ENCODE measurements at regions not wholly inside any gene's neighbourhood (a gene's known extent, or its start where the extent isn't known, plus 50 kb on each side); places are given as distances from the start of the nearest gene placed in this dataset.
A peak's percentile ranks its signal among the peaks of the same experiment; 100 is the strongest.

DNA sequence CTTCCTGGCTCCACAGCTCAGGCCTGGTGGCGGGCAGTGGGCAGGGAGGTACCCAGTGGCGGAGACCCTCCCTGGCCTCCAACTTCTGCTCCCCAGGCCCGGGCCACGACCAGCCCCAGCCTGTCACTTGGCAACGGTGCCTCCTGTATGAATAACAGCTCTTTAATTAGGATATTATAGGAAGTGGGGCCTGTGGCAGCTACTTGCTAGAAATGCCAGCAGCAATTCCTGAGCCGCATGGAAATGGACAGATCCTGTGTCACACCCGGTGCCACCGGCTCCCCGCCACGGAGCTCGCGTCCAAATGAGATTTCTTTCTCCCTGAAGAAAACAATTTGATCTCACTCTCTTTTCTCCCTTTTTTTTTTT lies 104.5 kb downstream of the CHST1 start:
- DNase-seq: no peak
- H3K4me3 Mint-ChIP-seq: no peak overlapping the region
- H3K4me1 Mint-ChIP-seq: peaks cover 18% of the 10 kb centered on the region
- TF ChIP-seq, protein P1, sequence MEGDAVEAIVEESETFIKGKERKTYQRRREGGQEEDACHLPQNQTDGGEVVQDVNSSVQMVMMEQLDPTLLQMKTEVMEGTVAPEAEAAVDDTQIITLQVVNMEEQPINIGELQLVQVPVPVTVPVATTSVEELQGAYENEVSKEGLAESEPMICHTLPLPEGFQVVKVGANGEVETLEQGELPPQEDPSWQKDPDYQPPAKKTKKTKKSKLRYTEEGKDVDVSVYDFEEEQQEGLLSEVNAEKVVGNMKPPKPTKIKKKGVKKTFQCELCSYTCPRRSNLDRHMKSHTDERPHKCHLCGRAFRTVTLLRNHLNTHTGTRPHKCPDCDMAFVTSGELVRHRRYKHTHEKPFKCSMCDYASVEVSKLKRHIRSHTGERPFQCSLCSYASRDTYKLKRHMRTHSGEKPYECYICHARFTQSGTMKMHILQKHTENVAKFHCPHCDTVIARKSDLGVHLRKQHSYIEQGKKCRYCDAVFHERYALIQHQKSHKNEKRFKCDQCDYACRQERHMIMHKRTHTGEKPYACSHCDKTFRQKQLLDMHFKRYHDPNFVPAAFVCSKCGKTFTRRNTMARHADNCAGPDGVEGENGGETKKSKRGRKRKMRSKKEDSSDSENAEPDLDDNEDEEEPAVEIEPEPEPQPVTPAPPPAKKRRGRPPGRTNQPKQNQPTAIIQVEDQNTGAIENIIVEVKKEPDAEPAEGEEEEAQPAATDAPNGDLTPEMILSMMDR (IDR thresholded peaks at IDR 0.05): no peak
- H3K36me3 Mint-ChIP-seq (ENCODE audit: low read depth): no peaks in the 10 kb centered on the region
- no peak overlapping the region for H3K27ac Mint-ChIP-seq
- peaks cover 33% of the 10 kb centered on the region for H3K27me3 Mint-ChIP-seq (ENCODE audit: low read depth, poor library complexity)
- peaks cover 6% of the 10 kb centered on the region for H3K9me3 Mint-ChIP-seq

DNA sequence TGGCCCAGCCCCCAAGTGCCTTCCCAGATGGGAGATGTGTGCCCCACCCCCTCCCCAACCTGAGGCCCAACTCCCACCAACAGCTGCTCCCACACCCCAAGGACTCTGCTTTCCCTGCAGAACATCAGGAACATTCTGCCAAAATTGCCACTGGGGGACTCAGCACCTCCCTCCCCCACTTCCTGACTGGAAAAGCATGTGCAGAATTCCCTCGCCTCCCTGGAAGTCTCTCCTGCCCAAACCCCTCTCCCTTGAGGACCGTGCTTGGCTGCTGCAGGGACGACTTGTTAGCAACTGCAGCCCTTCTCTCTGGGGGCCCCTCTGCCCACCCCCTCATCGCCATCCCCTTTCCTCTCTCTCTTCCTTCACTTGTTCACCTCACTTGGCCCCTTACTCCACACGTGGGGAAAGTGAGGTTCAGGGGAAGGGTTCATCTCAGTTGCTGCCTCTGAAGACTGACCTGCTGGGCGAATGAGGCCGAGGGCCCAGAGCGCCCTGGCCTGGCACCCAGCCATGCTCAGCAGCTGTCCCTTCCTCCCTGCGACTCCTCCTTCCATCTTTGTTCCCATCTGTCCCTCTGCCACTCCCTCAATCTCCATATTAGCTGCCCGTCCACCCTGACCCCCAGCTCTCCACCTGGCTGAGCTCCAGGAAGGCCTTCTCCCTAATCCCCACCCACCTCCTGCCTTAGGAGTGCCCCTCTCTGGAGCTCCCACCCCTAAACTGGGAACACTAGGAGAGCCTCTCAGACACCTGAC lies 105.1 kb downstream of the CHST1 start:
- Mint-ChIP-seq H3K27me3 (ENCODE audit: low read depth, poor library complexity) (peaks cover 34% of the 10 kb centered on the region), H3K4me3 (no peak overlapping the region)

DNA sequence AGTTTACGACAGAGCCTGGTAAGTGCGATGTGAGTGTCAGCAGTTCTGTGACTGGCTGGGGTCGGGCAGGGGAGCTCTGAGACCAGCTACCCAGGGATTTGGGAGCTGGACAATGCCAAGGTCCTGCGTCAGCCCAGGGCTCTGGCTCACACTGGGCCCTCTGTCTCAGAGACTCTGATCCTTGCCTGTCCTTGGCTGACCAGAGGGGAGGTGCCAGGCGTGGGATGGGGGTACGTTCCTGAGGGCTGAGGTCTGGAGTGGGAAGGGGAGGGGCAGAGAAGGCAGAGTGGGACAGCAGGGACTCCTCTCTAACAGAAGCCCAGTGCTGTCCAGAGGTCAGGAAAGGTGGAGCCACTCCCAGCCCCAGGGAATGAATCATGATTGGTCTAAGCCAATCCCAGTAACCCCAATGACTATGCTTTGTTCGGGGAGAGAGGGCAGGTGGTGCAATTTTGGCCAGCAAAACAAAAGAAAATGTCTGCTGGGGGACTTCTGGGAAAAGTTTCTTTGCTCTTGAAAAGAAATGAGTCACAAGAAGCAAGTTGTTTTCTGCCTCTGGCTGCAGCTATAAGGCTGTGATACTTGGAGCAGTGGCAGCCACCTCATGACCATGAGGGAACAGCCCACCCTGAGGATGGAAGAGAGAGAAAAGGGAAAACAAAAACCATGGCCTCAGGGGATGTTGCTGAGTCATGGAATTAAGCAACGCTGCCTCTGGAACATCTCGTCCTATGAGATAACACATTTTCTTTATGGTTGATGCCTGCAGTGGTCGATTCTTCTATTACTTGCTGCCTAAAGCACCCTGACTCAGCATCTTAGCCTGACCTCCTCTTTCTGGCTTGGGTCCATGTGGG lies 108.3 kb downstream of the CHST1 start:
- H3K4me3 Mint-ChIP-seq: no peak overlapping the region
- no peak for DNase-seq
- TF ChIP-seq, protein P1 (IDR thresholded peaks at IDR 0.05): no peak

More for the DNA sequence above, 105.1 kb downstream of the CHST1 start:
- peaks cover 18% of the 10 kb centered on the region for H3K4me1 Mint-ChIP-seq
- no peak for DNase-seq
- no peaks in the 10 kb centered on the region for H3K36me3 Mint-ChIP-seq (ENCODE audit: low read depth)
- TF ChIP-seq, protein P1 (IDR thresholded peaks at IDR 0.05): no peak
- H3K9me3 Mint-ChIP-seq: peaks cover 6% of the 10 kb centered on the region
- H3K27ac Mint-ChIP-seq: no peak overlapping the region

DNA sequence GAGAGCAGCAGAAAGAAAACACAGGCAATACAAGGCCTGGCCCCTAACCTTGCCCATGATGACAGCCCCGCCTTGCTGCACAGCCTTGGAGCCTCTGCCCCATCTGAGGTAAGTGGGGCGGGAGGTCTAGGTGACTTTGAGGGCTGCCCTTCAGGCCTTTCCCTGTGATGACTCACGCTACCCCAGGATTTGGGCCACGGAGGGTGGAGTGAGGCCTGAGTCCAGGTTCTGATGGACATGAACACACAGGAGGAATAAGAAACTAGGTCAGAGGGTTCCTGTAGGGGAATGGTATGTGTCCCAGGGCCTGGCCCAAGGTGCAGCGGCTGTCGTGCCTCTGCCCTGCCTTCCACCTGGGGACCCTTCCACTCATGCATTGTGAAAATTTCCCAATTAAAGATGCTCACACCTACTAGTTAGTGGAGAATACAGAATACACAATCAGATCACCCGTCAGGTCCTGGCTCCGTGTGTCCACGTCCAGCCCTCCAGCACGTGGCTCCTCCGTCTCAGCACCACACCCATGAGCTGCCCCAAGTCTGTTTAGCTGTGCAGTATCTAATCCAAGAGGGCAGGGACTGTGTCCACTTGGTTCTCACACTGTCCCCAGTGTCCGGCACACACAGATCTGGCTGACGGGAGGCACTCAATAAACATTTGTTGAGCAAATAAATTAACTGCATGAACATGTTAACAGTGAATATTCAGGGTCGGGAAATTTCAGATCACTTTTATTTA lies 111.0 kb downstream of the CHST1 start:
- peaks cover 7% of the 10 kb centered on the region for H3K4me1 Mint-ChIP-seq
- H3K36me3 Mint-ChIP-seq (ENCODE audit: low read depth): no peaks in the 10 kb centered on the region
- no peak for DNase-seq
- H3K4me3 Mint-ChIP-seq: no peak overlapping the region
- H3K27me3 Mint-ChIP-seq (ENCODE audit: low read depth, poor library complexity): peaks cover 20% of the 10 kb centered on the region
- TF ChIP-seq, protein P1 (IDR thresholded peaks at IDR 0.05): no peak
- peaks cover 6% of the 10 kb centered on the region for H3K9me3 Mint-ChIP-seq
- H3K27ac Mint-ChIP-seq: no peak overlapping the region

More for the DNA sequence above, 108.3 kb downstream of the CHST1 start:
- Mint-ChIP-seq H3K9me3 (peaks cover 6% of the 10 kb centered on the region), H3K36me3 (ENCODE audit: low read depth) (no peaks in the 10 kb centered on the region), H3K27ac (peak overlapping the region; percentile 25), H3K4me1 (peaks cover 18% of the 10 kb centered on the region), H3K27me3 (ENCODE audit: low read depth, poor library complexity) (peaks cover 25% of the 10 kb centered on the region)

DNA sequence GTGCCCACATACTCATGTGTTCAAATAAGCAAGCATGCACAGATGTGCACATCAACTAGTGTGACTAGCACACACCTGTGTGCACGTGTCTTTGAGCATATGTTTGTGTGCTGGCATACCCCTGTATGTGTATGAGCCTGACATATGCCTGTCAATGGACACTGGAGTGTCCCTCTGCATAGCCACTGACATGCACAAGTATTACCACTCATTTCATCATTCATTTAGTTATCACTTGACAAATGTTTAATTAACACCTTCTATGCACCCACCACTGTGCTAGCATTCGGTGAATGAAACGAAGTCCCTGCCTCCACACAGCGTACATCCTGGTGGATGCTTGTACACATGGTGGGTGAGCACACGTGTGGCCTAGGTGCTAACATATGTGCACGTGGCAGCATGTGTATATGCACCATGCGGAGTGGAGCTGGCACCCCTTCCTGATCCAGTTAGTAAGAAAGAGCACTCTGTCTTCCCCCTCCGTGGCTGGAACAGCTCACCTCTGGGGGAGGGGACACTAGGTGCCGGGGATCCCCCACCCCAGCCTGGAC lies 112.0 kb downstream of the CHST1 start:
- H3K4me3 Mint-ChIP-seq: no peak overlapping the region
- no peak for DNase-seq
- no peaks in the 10 kb centered on the region for H3K36me3 Mint-ChIP-seq (ENCODE audit: low read depth)
- TF ChIP-seq, protein P1 (IDR thresholded peaks at IDR 0.05): no peak
- H3K4me1 Mint-ChIP-seq: peaks cover 7% of the 10 kb centered on the region
- H3K9me3 Mint-ChIP-seq: peaks cover 6% of the 10 kb centered on the region
- no peak overlapping the region for H3K27ac Mint-ChIP-seq
- H3K27me3 Mint-ChIP-seq (ENCODE audit: low read depth, poor library complexity): peaks cover 20% of the 10 kb centered on the region

Measured in nephron progenitor cell (in vitro differentiated cells).